SU-DHL-6 (cell line): ENCODE measurements at regions not wholly inside any gene's neighbourhood (a gene's known extent, or its start where the extent isn't known, plus 50 kb on each side); places are given as distances from the start of the nearest gene placed in this dataset.

Source experiments
- H2AFZ ChIP-seq: fragments of 200-600 bp; sonication (generic); 2 replicates; pipeline ENCODE4 v1.6.1; 2014; ENCODE audit warnings: low read depth, mild to moderate bottlenecking, moderate library complexity, mixed read lengths, antibody characterized with exemption, low read length; ENCODE audit not compliant: severe bottlenecking
- H3F3A ChIP-seq: fragments of 200-600 bp; shearing (Covaris generic); 2 replicates; pipeline ENCODE4 v1.6.0; 2016; ENCODE audit warnings: antibody characterized with exemption, mild to moderate bottlenecking; ENCODE audit not compliant: insufficient read depth
- H3K27ac ChIP-seq: fragments of 200-600 bp; sonication (generic); 2 replicates; pipeline ENCODE4 v1.5.1; 2016; ENCODE audit warnings: low read depth, mild to moderate bottlenecking, low read length, moderate library complexity, mixed read lengths
- H3K27me3 ChIP-seq: fragments of 200-600 bp; sonication (generic), shearing (Covaris generic); 2 replicates; pipeline ENCODE4 v1.6.0; 2014; ENCODE audit warnings: mild to moderate bottlenecking, low read length
- H3K36me3 ChIP-seq: fragments of 200-600 bp; sonication (generic); 2 replicates; pipeline ENCODE4 v1.6.1; 2014; ENCODE audit warnings: mild to moderate bottlenecking, low read length, mixed read lengths
- H3K4me2 ChIP-seq: fragments of 300-600, 200-600 bp; shearing (Covaris generic), sonication (generic); 2 replicates; pipeline ENCODE4 v1.6.0; 2014; ENCODE audit warnings: low read length, low read depth, mild to moderate bottlenecking; ENCODE audit not compliant: poor library complexity, severe bottlenecking
- H3K4me3 ChIP-seq: fragments of 200-600 bp; sonication (generic); 2 replicates; pipeline ENCODE4 v1.5.1; 2014; ENCODE audit warnings: antibody characterized with exemption, low read length, mild to moderate bottlenecking, mixed read lengths; ENCODE audit not compliant: insufficient read depth, poor library complexity, severe bottlenecking
- H3K79me2 ChIP-seq: fragments of 200-600 bp; sonication (generic); 2 replicates; pipeline ENCODE4 v1.6.1; 2014; ENCODE audit warnings: mild to moderate bottlenecking, low read length, moderate library complexity; ENCODE audit not compliant: insufficient read depth
- H3K9ac ChIP-seq: fragments of 200-600 bp; sonication (generic); 2 replicates; pipeline ENCODE4 v1.7.0; 2014; ENCODE audit warnings: mild to moderate bottlenecking, low read length
- H3K9me2 ChIP-seq: fragments of 200-600 bp; sonication (generic); replicated peaks from 2 replicates; pipeline ENCODE4 v1.6.1; 2014; ENCODE audit warnings: low read length; ENCODE audit not compliant: insufficient read depth
- H3K9me3 ChIP-seq: fragments of 200-600 bp; sonication (generic); 2 replicates; pipeline ENCODE4 v1.6.1; 2014; ENCODE audit warnings: low read length, mixed read lengths; ENCODE audit not compliant: insufficient read depth
- H4K20me1 ChIP-seq: fragments of 200-600 bp; sonication (generic); 2 replicates; pipeline ENCODE4 v1.6.1; 2014; ENCODE audit warnings: low read depth, mild to moderate bottlenecking, antibody characterized with exemption, low read length, moderate library complexity, mixed read lengths
- EZH2phosphoT487 ChIP-seq: fragments of 200-600 bp; sonication (generic), shearing (Covaris generic); conservative IDR thresholded peaks from 2 replicates; pipeline ENCODE4 v1.6.1; 2018; ENCODE audit warnings: mild to moderate bottlenecking, antibody characterized with exemption, low read length, moderate library complexity, mixed read lengths
- TF ChIP-seq, protein P1 (sequence below): fragments of 200-600 bp; sonication (generic); IDR thresholded peaks from one replicate; pipeline ENCODE4 v1.5.1; 2017; ENCODE audit warnings: antibody characterized with exemption, mild to moderate bottlenecking, low read length, moderate library complexity; ENCODE audit not compliant: insufficient read depth, poor library complexity, severe bottlenecking

DNA sequence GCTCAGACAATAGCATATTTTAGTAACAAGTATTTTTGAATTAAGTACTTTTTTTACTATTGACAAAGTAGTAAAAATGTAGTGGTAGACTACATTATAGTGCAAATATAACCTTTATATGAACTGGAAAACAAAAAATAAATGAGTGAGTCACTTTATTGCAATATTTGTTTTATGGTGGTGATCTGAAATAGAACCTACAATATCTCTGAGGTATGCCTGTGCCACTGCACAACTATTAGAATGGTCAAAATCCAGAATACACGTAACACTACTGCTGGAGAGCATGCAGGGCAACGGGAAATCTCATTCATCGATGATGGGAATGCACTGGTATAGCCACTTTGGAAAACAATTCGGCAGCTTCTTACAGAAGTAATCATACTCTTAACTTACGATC lies 349.0 kb upstream of the NCAM2 start:
- H3K27ac ChIP-seq: no peak overlapping the region
- no peaks in the 10 kb centered on the region for H3K36me3 ChIP-seq
- no peaks in the 10 kb centered on the region for H3K79me2 ChIP-seq
- TF ChIP-seq, protein P1, sequence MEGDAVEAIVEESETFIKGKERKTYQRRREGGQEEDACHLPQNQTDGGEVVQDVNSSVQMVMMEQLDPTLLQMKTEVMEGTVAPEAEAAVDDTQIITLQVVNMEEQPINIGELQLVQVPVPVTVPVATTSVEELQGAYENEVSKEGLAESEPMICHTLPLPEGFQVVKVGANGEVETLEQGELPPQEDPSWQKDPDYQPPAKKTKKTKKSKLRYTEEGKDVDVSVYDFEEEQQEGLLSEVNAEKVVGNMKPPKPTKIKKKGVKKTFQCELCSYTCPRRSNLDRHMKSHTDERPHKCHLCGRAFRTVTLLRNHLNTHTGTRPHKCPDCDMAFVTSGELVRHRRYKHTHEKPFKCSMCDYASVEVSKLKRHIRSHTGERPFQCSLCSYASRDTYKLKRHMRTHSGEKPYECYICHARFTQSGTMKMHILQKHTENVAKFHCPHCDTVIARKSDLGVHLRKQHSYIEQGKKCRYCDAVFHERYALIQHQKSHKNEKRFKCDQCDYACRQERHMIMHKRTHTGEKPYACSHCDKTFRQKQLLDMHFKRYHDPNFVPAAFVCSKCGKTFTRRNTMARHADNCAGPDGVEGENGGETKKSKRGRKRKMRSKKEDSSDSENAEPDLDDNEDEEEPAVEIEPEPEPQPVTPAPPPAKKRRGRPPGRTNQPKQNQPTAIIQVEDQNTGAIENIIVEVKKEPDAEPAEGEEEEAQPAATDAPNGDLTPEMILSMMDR: no peak
- TF ChIP-seq EZH2phosphoT487: no peak
- no peaks in the 10 kb centered on the region for H3K27me3 ChIP-seq
- no peaks in the 10 kb centered on the region for H3F3A ChIP-seq
- no peak overlapping the region for H3K9ac ChIP-seq
- no peak overlapping the region for H3K4me2 ChIP-seq
- peaks cover 23% of the 10 kb centered on the region for H3K9me3 ChIP-seq
- H3K4me3 ChIP-seq: no peak overlapping the region
- no peaks in the 10 kb centered on the region for H4K20me1 ChIP-seq
- no peak overlapping the region for H2AFZ ChIP-seq
- H3K9me2 ChIP-seq: no peaks in the 10 kb centered on the region

DNA sequence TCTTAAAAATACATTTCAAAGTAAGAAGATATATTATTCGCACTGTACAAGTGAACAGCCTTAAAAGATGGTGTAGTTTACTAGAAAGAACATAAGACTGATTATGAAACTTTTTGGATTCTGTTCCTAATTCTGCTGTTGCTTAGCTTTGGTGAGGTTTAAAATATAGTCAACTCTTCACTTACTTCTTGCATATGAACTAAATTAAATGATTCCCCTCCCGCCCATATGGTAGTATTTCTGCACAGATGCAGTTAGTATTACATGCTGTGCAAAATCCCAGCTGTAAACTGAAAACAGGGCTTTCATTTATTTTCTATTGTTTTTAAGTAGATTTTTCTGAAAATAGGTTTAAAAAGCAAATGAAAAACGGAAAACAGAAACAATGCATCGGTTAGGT lies 345.4 kb upstream of the NCAM2 start:
- Histone ChIP-seq H3F3A (no peaks in the 10 kb centered on the region), H3K27me3 (no peaks in the 10 kb centered on the region), H2AFZ (no peak overlapping the region), H3K9me2 (no peaks in the 10 kb centered on the region), H3K79me2 (no peaks in the 10 kb centered on the region), H3K9me3 (peaks cover 7% of the 10 kb centered on the region; the same call in 1 of the 2 replicates), H4K20me1 (no peaks in the 10 kb centered on the region), H3K9ac (no peak overlapping the region), H3K36me3 (no peaks in the 10 kb centered on the region), H3K27ac (no peak overlapping the region), H3K4me2 (no peak overlapping the region), H3K4me3 (no peak overlapping the region)
- TF ChIP-seq, protein P1: no peak
- no peak for TF ChIP-seq EZH2phosphoT487

DNA sequence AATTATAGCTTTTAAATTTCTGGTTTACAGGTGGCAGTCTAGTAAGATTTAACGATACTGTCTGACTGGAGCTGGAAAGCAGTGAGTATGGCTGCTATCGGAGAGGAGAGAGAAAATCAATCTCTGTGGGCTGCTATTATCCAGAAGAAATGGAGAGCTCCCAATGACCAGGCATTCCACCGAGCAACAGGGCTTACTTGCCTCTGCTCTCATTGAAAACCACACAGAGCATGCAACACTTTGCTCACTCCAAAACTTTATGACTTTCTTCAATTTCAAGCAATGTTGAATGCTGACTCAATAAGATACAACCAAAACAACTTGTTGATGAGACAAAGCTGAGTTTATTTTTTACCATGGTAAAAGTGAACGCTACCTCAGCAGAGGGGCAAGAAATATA lies 337.0 kb upstream of the NCAM2 start:
- no peak overlapping the region for H3K4me2 ChIP-seq
- no peak for TF ChIP-seq EZH2phosphoT487
- TF ChIP-seq, protein P1: no peak
- H3K27me3 ChIP-seq: no peaks in the 10 kb centered on the region
- H3K79me2 ChIP-seq: no peaks in the 10 kb centered on the region
- no peak overlapping the region for H2AFZ ChIP-seq
- H3K27ac ChIP-seq: no peak overlapping the region
- H3K9me2 ChIP-seq: no peaks in the 10 kb centered on the region
- H3F3A ChIP-seq: no peaks in the 10 kb centered on the region
- no peaks in the 10 kb centered on the region for H3K36me3 ChIP-seq
- H4K20me1 ChIP-seq: no peaks in the 10 kb centered on the region
- no peak overlapping the region for H3K9ac ChIP-seq
- H3K9me3 ChIP-seq: no peaks in the 10 kb centered on the region
- H3K4me3 ChIP-seq: no peak overlapping the region
